Fibroblast of peridontal ligament (primary cell): ENCODE measurements at regions not wholly inside any gene's neighbourhood (a gene's known extent, or its start where the extent isn't known, plus 50 kb on each side); places are given as distances from the start of the nearest gene placed in this dataset.

Experiments used
- DNase-seq: peaks from one replicate; pipeline ENCODE4 v3.0.0-alpha.2; 2010; ENCODE audit errors: extremely low read depth

- DNase-seq = no peak
These were observed 79.5 kb downstream of the IRF2BPL start for GRCh38 chr14:76948976-76949375.

- DNase-seq = no peak
These were observed 80.1 kb downstream of the IRF2BPL start for GRCh38 chr14:76948213-76948947.

DNA sequence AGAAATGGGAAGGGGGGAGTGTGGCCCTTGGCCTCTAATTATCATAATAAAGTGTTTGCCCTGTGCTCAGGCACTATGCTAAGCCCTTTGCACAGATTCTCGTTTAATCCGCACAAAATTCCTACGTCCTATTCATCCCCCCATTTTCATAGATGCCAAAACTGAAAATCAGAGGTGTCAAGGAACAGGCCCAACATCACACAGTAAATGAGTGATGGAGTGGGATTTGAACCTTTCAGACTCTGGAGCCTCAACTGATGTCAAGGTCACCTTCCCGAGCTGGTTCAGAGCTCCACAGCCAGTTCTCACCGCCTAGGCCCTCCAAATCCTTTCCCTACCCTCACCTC lies 80.7 kb downstream of the IRF2BPL start:
- DNase-seq = no peak

DNA sequence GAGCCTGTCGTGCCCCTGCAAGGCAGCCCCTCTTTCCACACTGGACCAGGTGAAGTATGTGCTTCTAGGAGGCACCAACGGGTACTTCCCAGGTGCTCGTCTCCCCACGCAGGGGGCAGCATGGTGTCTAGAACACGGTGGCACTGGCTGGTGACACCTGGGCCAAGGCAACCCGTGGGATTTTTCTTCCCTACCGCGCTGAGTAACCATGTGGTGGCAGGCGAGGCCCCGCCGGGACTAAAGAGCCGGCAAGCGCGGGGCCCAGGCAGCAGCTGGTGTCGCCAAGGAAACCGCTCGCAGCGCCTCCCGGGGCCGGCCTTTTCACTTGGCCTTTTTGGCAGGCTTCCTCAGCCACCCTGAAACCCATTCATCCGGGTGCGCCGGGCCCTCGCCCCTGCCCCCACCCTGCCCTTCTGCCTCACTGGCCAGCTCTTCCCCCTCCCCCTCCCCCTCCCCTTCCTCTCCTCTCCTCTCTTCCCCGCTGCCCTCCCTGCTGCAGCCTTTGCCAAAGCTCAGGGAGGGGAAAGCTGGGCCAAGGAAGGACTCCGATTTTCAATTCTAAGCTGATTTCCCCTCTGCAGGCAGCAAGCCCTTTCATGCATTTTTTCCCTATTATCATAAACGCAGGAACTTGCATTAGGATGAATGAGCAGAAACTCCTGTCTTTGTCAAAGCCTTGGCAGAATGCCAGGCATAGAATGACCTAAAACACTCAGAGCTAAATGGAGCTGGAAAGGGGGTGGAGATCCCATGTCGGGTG lies 81.2 kb downstream of the IRF2BPL start:
- DNase-seq = peak; percentile 82

GRCh38 chr14:76946753-76947077 lies 81.8 kb downstream of the IRF2BPL start:
- no peak for DNase-seq

- no peak for DNase-seq
These were observed 85.4 kb downstream of the IRF2BPL start for GRCh38 chr14:76943072-76943471.

DNA sequence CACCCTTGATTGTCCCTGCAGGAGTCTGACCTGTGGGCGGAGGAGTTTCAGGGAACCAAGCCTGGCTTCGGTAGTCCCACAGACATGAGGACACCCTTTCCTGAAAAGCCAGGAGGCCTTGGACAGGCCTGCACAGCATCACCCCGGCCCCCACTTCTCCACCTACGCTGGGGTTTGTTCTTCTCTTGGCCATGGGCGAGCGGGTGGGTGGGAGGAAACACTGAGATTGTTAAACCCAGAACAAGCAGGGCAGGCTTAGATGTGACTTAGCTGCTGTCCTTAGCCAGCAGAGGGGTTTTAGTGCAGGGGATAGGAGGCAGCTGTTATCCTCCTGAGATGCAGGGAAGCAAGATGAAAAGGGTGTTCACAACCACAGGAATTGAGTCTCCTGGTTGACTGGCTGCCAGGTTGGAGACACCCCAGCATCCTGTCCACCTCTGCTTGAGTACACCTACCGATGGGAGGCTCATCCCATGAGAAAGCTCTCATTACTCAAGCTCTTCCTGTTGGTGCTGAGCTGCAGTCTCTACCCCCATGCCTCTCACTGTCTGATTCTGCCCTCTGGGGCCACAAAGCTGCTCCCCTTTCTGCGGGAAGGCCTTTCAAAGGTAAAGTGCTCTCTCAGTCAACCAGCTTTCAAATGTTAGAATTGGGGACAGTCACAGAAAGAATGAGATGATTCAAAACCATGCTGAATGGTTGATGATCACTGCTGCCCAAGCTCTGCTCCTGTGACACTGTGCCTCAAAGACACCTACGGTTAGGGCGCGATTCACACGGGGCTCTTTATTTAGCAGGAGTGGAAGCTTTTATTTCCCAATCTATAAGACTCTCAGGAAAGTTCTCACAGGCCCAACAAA lies 86.3 kb downstream of the IRF2BPL start:
- DNase-seq = no peak

- DNase-seq = no peak
These were observed 87.0 kb downstream of the IRF2BPL start for GRCh38 chr14:76941544-76941943.

DNA sequence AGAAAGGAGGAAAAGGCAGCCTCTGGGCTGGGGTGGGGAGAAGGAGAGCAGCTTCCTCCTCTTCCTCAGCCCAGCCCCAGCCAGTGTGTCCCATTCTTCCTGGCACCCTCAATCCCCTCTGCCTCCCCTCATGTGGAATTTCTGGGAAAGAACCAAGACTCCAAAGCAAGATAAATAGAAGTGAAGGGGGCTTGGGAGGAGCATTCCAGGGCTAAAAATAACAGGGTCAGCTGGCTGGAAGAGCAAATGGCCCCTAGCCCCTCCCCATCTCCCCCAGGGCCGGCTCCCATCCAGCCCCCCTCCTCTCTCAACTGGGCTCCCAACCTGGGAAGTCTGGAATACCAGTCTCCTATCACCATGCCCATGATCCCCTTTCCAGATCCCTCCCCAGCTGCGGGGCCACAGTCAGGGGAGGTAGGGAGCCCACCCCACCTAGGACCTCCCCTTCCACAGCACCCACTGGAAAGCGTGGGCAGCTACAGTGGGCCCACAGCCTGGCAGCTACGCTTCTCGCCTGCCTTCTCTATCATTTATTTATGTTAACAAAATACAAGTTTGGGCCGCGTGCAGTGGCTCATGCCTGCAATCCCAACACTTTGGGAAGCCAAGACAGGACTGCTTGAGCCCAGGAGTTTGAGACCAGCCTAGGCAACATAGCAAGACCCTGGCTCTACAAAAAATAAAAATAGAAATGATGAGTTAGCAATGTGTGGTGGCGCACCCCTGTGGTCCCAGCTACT lies 88.3 kb downstream of the IRF2BPL start:
- DNase-seq = no peak

GRCh38 chr14:76939015-76939742 lies 89.3 kb downstream of the IRF2BPL start:
- DNase-seq = no peak

GRCh38 chr14:76938092-76938500 lies 90.4 kb downstream of the IRF2BPL start:
- no peak for DNase-seq

DNA sequence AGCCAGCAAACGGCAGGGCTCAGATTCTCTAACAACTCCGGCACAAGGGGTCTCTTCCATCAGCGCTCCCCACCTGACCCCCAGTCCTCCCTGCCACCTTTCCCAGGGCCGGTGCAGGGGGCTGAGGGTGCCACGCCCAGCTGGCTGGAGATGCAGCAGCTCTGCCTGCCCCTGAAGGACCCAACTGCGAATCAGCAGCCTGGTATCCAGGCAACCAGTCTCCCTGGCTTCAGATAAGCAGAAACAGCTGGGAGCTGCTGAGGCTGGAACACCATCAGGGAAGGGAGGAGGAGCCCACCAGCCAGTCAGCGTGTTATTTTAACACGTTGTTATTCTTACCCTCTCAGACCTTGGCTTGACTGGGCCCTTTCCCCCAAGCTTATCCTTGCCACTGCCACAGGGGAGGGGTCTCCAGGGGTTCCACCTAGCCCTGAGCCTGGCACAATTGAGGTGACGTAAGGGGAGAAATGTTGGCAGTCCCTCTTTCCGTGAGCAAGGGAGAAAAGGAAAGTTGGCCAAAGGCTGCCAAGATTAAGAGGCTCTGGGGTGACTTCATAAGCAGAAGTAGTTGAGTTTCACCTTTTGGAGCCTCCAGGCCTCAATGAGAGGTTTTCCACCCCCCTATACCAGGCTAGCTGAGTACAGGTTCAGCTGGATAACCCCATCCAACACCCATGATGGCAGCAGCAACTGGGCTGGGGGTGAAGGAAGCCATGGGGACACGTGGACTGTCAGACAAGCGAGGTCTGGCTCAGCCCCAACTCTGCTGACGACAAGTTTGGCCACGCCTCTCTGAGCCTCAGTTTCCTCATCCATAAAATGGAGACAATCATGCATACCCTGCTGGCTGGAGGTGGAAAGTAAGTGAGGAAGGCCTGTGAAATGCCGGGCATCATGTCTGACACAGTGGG lies 91.1 kb downstream of the IRF2BPL start:
- DNase-seq = peak; percentile 91

GRCh38 chr14:76936483-76936882 lies 92.0 kb downstream of the IRF2BPL start:
- peak; percentile 43 for DNase-seq

DNA sequence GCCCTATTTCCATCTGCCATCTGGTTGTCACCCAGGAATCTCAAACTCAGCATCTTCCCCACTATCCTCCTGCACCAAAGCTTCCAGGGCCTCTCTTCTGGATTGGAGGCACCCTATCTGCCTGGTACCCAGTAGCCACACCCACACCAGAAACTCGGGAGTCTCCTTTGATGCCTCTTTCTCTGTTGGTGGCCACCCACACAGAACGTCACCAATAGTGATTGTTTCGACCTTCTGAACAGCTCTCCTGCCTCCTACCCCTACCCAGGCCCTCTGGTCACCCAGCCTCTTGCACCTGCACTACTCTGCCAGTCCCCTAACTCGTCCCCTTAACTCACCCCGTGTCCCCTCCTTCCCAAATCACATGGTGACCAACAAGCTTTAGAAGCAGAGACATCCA lies 95.0 kb downstream of the IRF2BPL start:
- no peak for DNase-seq

- DNase-seq = no peak
These were observed 96.7 kb downstream of the IRF2BPL start for GRCh38 chr14:76931631-76932402.

GRCh38 chr14:76930549-76930948 lies 98.0 kb downstream of the IRF2BPL start:
- no peak for DNase-seq

DNA sequence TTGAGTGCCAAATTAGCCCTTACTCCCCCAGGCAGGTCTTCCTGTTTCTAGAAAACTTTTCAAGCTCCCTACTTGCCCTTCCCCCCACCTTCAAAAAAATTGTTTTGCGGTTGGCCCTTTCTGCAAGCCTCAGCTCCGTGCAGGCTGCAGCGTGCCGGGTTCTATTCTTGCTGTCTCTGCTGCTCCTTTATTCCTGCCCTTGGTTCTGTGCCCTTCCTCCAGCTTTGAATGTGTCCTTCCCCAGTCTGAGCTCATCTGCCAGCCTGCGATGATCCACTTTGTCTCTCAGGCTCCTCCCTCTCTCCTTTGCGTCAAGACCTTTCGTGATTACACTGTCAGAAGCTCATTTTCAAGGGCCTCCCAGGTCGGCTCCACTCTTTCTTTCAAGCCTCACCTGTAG lies 98.6 kb downstream of the IRF2BPL start:
- no peak for DNase-seq

- no peak for DNase-seq
These were observed 100.4 kb downstream of the IRF2BPL start for GRCh38 chr14:76927971-76928700.
